OCI-LY3 (cell line): ENCODE measurements at regions not wholly inside any gene's neighbourhood (a gene's known extent, or its start where the extent isn't known, plus 50 kb on each side); places are given as distances from the start of the nearest gene placed in this dataset.

Source experiments
- EZH2phosphoT487 ChIP-seq: fragments of 200-600 bp; shearing (Covaris generic); IDR thresholded peaks from 2 replicates; pipeline ENCODE4 v1.6.1; 2018; ENCODE audit warnings: antibody characterized with exemption, mixed run types, low read depth
- TF ChIP-seq, protein P1 (sequence below): fragments of 200-600, 300-600 bp; sonication (generic); IDR thresholded peaks from 2 replicates; pipeline ENCODE4 v1.5.1; 2014; ENCODE audit warnings: antibody characterized with exemption, low read length, low read depth

- TF ChIP-seq, protein P1, sequence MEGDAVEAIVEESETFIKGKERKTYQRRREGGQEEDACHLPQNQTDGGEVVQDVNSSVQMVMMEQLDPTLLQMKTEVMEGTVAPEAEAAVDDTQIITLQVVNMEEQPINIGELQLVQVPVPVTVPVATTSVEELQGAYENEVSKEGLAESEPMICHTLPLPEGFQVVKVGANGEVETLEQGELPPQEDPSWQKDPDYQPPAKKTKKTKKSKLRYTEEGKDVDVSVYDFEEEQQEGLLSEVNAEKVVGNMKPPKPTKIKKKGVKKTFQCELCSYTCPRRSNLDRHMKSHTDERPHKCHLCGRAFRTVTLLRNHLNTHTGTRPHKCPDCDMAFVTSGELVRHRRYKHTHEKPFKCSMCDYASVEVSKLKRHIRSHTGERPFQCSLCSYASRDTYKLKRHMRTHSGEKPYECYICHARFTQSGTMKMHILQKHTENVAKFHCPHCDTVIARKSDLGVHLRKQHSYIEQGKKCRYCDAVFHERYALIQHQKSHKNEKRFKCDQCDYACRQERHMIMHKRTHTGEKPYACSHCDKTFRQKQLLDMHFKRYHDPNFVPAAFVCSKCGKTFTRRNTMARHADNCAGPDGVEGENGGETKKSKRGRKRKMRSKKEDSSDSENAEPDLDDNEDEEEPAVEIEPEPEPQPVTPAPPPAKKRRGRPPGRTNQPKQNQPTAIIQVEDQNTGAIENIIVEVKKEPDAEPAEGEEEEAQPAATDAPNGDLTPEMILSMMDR: no peak
- no peak for TF ChIP-seq EZH2phosphoT487
Measured at GRCh38 chr9:26562338-26562737, 330.3 kb downstream of the CAAP1 start.
